Panc1 (cell line): ENCODE measurements at regions not wholly inside any gene's neighbourhood (a gene's known extent, or its start where the extent isn't known, plus 50 kb on each side); places are given as distances from the start of the nearest gene placed in this dataset.
"Not testable (repeated sequence)": the region's sequence is repeated elsewhere in the genome, so short reads cannot be mapped to it uniquely, and the experiment has no call there.

ENCODE experiments used
- ATAC-seq: fragments of 200-7000 bp; cut with Tn5 transposase; 2 replicates; pipeline ENCODE4 v1.9.1; 2020; ENCODE audit warnings: mild to moderate bottlenecking, moderate library complexity
- BruUV-seq: library from RNA; stranded (reverse); fragments of 400-500 nt; replicated peaks from 2 replicates; lab custom pipeline; 2021; lab: Mats Ljungman, UMichigan
- CTCF ChIA-PET: fragments of 300-600 bp; sonication (Branson Sonifier 250); formaldehyde crosslinking; loops from one replicate; lab custom pipeline; 2022; ENCODE audit warnings: antibody characterized with exemption; lab: Charles Lee
- POLR2A ChIA-PET: fragments of 300-600 bp; sonication (Branson Sonifier 250); formaldehyde crosslinking; loops from one replicate; lab custom pipeline; 2022; ENCODE audit warnings: antibody characterized with exemption; lab: Charles Lee
- DNase-seq: peaks from one replicate; pipeline ENCODE4 v3.0.0-alpha.2; 2010; ENCODE audit warnings: low read depth, low spot score
- H3K27ac ChIP-seq: 2 replicates; pipeline ENCODE4 v1.5.1; 2011; ENCODE audit warnings: mild to moderate bottlenecking, low read length, inconsistent platforms
- H3K27me3 ChIP-seq: fragments of 200-500 bp; sonication (Bioruptor generic); 2 replicates; pipeline ENCODE4 v1.6.0; 2014; ENCODE audit warnings: low read length, inconsistent platforms; ENCODE audit not compliant: control insufficient read depth, insufficient read depth
- H3K36me3 ChIP-seq: fragments of 200-500 bp; sonication (Bioruptor generic); 2 replicates; pipeline ENCODE4 v1.5.1; 2014; ENCODE audit warnings: inconsistent platforms, mild to moderate bottlenecking, low read length, moderate library complexity; ENCODE audit not compliant: control insufficient read depth, insufficient read depth
- H3K4me1 ChIP-seq: 2 replicates; pipeline ENCODE4 v1.5.1; 2011; ENCODE audit warnings: inconsistent platforms, mild to moderate bottlenecking, low read length, moderate library complexity; ENCODE audit not compliant: control insufficient read depth, insufficient read depth
- H3K4me3 ChIP-seq, 2 experiments: 2 replicates each; pipeline ENCODE4 v1.5.1; 2011 to 2012; ENCODE audit warnings: low read depth in 2 of 2, low read length in 2 of 2, mild to moderate bottlenecking in 2 of 2, inconsistent platforms in 1 of 2, moderate library complexity in 1 of 2
- H3K9me3 ChIP-seq: fragments of 200-500 bp; sonication (Bioruptor generic); 2 replicates; pipeline ENCODE4 v1.5.1; 2014; ENCODE audit warnings: low read depth, mild to moderate bottlenecking, inconsistent platforms, low read length, moderate library complexity; ENCODE audit not compliant: control insufficient read depth, insufficient read depth
- POLR2AphosphoS5 ChIP-seq: IDR thresholded peaks from 2 replicates; pipeline ENCODE4 v1.6.1; 2012; ENCODE audit warnings: mild to moderate bottlenecking, low read depth, low read length, moderate library complexity
- SIN3A ChIP-seq: IDR thresholded peaks from 2 replicates; pipeline ENCODE4 v1.6.1; 2012; ENCODE audit warnings: low read depth, mild to moderate bottlenecking, low read length, moderate library complexity, borderline replicate concordance; ENCODE audit not compliant: insufficient read depth
- TCF7L2 ChIP-seq: IDR thresholded peaks from 2 replicates; pipeline ENCODE4 v1.6.1; 2011; ENCODE audit warnings: mild to moderate bottlenecking, low read depth, low read length, inconsistent platforms
- in situ Hi-C: cut with HindIII; loops from 2 replicates; pipeline ENCODE4 v1.10.0; 2016; ENCODE audit warnings: low sequenced_read_pairs, low pct_unique_long_range_greater_than_20kb
- intact Hi-C: fragments of 100-400 bp; cut with micrococcal nuclease; formaldehyde crosslinking; loops from one replicate; pipeline ENCODE4 v1.10.0; 2022; ENCODE audit not compliant: unreplicated experiment
- TF ChIP-seq, protein P1 (sequence below), 2 experiments: IDR thresholded peaks; 2 replicates each; pipeline ENCODE4 v1.6.1; 2011 to 2012; ENCODE audit warnings: low read depth in 2 of 2, control low read depth in 1 of 2, low read length in 1 of 2, mild to moderate bottlenecking in 1 of 2, moderate library complexity in 1 of 2; ENCODE audit not compliant: insufficient read depth in 1 of 2
- TF ChIP-seq, protein P2 (sequence below): fragments of 450-650 bp; IDR thresholded peaks from 2 replicates; pipeline ENCODE4 v1.5.1; 2017; ENCODE audit warnings: mild to moderate bottlenecking

DNA sequence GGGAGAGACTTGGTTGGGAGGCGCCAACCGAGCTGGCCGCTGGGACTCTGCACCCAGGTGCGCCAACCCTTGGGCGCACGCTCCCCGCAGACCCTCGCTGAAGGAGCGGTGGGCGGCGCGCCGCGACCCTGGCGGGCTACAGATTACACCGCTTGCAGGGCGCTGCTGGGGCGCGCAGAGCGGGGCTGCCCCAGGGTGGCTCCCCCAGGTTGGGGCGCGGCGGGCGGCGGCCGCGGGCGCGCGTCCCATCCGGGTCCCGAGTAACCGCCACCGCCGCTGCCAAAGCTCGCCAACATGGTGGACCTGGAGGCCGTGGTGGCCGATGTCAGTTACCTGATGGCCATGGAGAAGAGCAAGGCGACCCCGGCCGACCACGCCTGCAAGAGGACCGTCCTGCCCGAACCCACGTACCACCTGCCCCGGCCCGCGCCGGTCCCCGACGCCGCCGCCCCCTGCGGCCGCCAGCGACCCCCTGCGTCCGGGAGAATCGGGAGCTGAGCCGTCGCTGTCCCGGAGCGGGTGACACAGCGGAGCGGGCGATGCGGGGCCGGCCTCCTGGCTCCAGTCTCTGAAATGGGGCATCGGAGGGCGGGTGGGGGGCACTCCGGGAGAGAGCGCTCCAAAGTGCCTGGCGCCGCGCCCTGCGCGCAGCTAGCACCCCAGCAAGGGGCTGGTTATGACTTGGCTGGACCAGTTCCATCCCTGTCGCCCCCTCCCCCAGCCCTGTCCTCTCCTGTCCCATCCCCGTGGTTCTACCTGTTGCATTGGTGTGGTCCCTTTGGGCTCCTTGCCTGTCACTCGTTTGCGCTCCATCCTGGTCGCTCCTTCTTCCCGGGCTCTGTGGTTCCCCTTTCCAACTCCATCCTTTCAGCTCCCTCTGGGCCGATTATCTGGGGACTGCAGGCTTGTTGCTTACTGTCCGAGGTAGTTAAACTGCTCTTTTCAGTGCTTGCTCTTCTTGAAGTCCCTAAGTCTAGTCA lies 143.3 kb upstream of the GRK3 start:
- peak; percentile 88 for ATAC-seq
- no peak for DNase-seq
- no peaks in the 10 kb centered on the region for H3K9me3 ChIP-seq
- BruUV-seq, result no TSS peak
- H3K4me1 ChIP-seq, result no peaks in the 10 kb centered on the region
- no peaks in the 10 kb centered on the region for H3K36me3 ChIP-seq
- CTCF ChIA-PET, result interaction anchor here (0.6 kb wide), 1 partner anchor 39 kb away, joined by 7 read pairs; no protein-coding TSS in a partner anchor
- peak overlapping the region; percentile 48 to 51 for H3K4me3 ChIP-seq
- in situ Hi-C loops, result no loop called here
- POLR2A ChIA-PET, result interaction anchor here (0.6 kb wide), 1 partner anchor 25 kb away, joined by 3 read pairs; no protein-coding TSS in a partner anchor
- no peaks in the 10 kb centered on the region for H3K27me3 ChIP-seq
- intact Hi-C loops, result no loop called here
- no peak for TF ChIP-seq SIN3A
- TF ChIP-seq, protein P1, sequence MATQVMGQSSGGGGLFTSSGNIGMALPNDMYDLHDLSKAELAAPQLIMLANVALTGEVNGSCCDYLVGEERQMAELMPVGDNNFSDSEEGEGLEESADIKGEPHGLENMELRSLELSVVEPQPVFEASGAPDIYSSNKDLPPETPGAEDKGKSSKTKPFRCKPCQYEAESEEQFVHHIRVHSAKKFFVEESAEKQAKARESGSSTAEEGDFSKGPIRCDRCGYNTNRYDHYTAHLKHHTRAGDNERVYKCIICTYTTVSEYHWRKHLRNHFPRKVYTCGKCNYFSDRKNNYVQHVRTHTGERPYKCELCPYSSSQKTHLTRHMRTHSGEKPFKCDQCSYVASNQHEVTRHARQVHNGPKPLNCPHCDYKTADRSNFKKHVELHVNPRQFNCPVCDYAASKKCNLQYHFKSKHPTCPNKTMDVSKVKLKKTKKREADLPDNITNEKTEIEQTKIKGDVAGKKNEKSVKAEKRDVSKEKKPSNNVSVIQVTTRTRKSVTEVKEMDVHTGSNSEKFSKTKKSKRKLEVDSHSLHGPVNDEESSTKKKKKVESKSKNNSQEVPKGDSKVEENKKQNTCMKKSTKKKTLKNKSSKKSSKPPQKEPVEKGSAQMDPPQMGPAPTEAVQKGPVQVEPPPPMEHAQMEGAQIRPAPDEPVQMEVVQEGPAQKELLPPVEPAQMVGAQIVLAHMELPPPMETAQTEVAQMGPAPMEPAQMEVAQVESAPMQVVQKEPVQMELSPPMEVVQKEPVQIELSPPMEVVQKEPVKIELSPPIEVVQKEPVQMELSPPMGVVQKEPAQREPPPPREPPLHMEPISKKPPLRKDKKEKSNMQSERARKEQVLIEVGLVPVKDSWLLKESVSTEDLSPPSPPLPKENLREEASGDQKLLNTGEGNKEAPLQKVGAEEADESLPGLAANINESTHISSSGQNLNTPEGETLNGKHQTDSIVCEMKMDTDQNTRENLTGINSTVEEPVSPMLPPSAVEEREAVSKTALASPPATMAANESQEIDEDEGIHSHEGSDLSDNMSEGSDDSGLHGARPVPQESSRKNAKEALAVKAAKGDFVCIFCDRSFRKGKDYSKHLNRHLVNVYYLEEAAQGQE (IDR thresholded peaks at IDR 0.05; ENCODE audit: insufficient read depth in 1 of 2, low read depth in 2 of 2, low read length in 1 of 2), result no peak
- TF ChIP-seq POLR2AphosphoS5, result no peak
- no peak for TF ChIP-seq TCF7L2
- TF ChIP-seq, protein P2, sequence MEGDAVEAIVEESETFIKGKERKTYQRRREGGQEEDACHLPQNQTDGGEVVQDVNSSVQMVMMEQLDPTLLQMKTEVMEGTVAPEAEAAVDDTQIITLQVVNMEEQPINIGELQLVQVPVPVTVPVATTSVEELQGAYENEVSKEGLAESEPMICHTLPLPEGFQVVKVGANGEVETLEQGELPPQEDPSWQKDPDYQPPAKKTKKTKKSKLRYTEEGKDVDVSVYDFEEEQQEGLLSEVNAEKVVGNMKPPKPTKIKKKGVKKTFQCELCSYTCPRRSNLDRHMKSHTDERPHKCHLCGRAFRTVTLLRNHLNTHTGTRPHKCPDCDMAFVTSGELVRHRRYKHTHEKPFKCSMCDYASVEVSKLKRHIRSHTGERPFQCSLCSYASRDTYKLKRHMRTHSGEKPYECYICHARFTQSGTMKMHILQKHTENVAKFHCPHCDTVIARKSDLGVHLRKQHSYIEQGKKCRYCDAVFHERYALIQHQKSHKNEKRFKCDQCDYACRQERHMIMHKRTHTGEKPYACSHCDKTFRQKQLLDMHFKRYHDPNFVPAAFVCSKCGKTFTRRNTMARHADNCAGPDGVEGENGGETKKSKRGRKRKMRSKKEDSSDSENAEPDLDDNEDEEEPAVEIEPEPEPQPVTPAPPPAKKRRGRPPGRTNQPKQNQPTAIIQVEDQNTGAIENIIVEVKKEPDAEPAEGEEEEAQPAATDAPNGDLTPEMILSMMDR, result peak; percentile 49
- H3K27ac ChIP-seq, result no peak overlapping the region

DNA sequence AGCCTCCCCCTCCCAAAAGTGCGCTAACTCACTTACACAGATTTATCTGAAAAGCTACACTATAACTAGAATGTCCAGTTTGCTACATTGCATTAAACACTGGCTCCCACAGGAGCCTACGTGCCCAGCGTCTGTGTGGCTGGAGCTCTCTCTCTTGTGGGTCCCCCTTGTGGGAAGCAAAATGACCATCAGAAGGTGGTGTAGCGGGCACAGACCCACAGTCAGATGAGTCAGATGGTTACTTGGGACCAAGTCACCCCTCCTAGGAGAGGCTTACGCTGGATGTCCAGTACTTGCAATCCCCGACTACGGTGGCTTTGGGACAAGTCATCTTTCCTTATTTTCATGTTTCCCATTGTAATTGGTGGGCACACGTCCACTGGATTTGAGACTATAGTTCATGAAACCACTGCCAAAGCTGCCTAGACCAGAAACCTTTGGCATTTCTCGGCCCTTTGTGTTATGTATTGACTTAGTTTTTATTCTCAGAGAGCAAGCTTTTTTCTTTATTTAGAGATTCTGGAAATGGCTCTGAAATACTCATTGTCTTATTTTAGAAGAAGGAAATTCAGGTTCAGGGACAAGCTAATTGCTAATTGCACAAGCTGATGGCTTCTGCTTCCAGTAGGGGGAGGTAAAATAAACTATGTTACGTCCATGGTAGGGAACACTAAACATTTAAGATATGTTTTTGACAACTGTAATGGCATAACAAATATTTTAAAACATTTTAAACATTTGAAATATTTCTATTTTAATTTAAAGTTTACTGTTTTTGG lies 137.8 kb upstream of the GRK3 start:
- DNase-seq, ATAC-seq, H3K4me3 ChIP-seq, POLR2A ChIA-PET, CTCF ChIA-PET, in situ Hi-C loops, H3K9me3 ChIP-seq, BruUV-seq, H3K4me1 ChIP-seq, H3K27ac ChIP-seq, intact Hi-C loops, H3K36me3 ChIP-seq, H3K27me3 ChIP-seq: not testable (repeated sequence)
- TF ChIP-seq, protein P2, result peak; percentile 46; the same call in 1 of the 2 replicates

GRCh38 chr22:25431637-25432342 lies 132.7 kb upstream of the GRK3 start:
- H3K27ac ChIP-seq, BruUV-seq, intact Hi-C loops, DNase-seq, ATAC-seq, H3K9me3 ChIP-seq, H3K4me1 ChIP-seq, H3K27me3 ChIP-seq, POLR2A ChIA-PET, CTCF ChIA-PET, in situ Hi-C loops, H3K36me3 ChIP-seq, H3K4me3 ChIP-seq: not testable (repeated sequence)
